ENCODE measurements at regions not wholly inside any gene's neighbourhood (a gene's known extent, or its start where the extent isn't known, plus 50 kb on each side); places are given as distances from the start of the nearest gene placed in this dataset.

- H3K27me3 Mint-ChIP-seq (ENCODE audit: low read depth, poor library complexity) = no peaks in the 10 kb centered on the region
Measured at GRCh38 chr11:25612806-25613205, 719.1 kb upstream of the ANO3 start.

GRCh38 chr11:25613451-25613850, 718.5 kb upstream of the ANO3 start:
- H3K36me3 Mint-ChIP-seq (ENCODE audit: low read depth) = no peaks in the 10 kb centered on the region
- no peak for TF ChIP-seq CTCF (IDR thresholded peaks at IDR 0.05)
- no peak for DNase-seq
- no peaks in the 10 kb centered on the region for H3K4me1 Mint-ChIP-seq
- H3K9me3 Mint-ChIP-seq = peaks cover 25% of the 10 kb centered on the region
- no peaks in the 10 kb centered on the region for H3K27me3 Mint-ChIP-seq (ENCODE audit: low read depth, poor library complexity)
- no peak overlapping the region for H3K4me3 Mint-ChIP-seq
- H3K27ac Mint-ChIP-seq = no peak overlapping the region

More at GRCh38 chr11:25612806-25613205, 719.1 kb upstream of the ANO3 start:
- H3K4me3 Mint-ChIP-seq = no peak overlapping the region
- no peak overlapping the region for H3K27ac Mint-ChIP-seq
- DNase-seq = no peak
- no peak for TF ChIP-seq CTCF (IDR thresholded peaks at IDR 0.05)
- H3K9me3 Mint-ChIP-seq = peaks cover 29% of the 10 kb centered on the region
- no peaks in the 10 kb centered on the region for H3K36me3 Mint-ChIP-seq (ENCODE audit: low read depth)
- H3K4me1 Mint-ChIP-seq = no peaks in the 10 kb centered on the region

- H3K27ac Mint-ChIP-seq = no peak overlapping the region
- H3K27me3 Mint-ChIP-seq (ENCODE audit: low read depth, poor library complexity) = no peaks in the 10 kb centered on the region
- DNase-seq = no peak
- peaks cover 23% of the 10 kb centered on the region for H3K9me3 Mint-ChIP-seq
- H3K36me3 Mint-ChIP-seq (ENCODE audit: low read depth) = no peaks in the 10 kb centered on the region
- no peaks in the 10 kb centered on the region for H3K4me1 Mint-ChIP-seq
- no peak for TF ChIP-seq CTCF (IDR thresholded peaks at IDR 0.05)
- no peak overlapping the region for H3K4me3 Mint-ChIP-seq
Measured at GRCh38 chr11:25613865-25614264, 718.1 kb upstream of the ANO3 start.

GRCh38 chr11:25615069-25615468, 716.9 kb upstream of the ANO3 start:
- H3K4me3 Mint-ChIP-seq = no peak overlapping the region
- H3K36me3 Mint-ChIP-seq (ENCODE audit: low read depth) = no peaks in the 10 kb centered on the region
- TF ChIP-seq CTCF (IDR thresholded peaks at IDR 0.05) = no peak
- H3K9me3 Mint-ChIP-seq = peaks cover 19% of the 10 kb centered on the region
- H3K27me3 Mint-ChIP-seq (ENCODE audit: low read depth, poor library complexity) = no peaks in the 10 kb centered on the region
- H3K4me1 Mint-ChIP-seq = no peaks in the 10 kb centered on the region
- no peak for DNase-seq
- no peak overlapping the region for H3K27ac Mint-ChIP-seq

- H3K9me3 Mint-ChIP-seq = peaks cover 12% of the 10 kb centered on the region
- H3K4me3 Mint-ChIP-seq = no peak overlapping the region
- no peak for TF ChIP-seq CTCF (IDR thresholded peaks at IDR 0.05)
- no peaks in the 10 kb centered on the region for H3K4me1 Mint-ChIP-seq
- H3K36me3 Mint-ChIP-seq (ENCODE audit: low read depth) = no peaks in the 10 kb centered on the region
- H3K27me3 Mint-ChIP-seq (ENCODE audit: low read depth, poor library complexity) = no peaks in the 10 kb centered on the region
- H3K27ac Mint-ChIP-seq = no peak overlapping the region
- DNase-seq = no peak
Measured at GRCh38 chr11:25615841-25616240, 716.1 kb upstream of the ANO3 start.

GRCh38 chr11:25625094-25625493, 706.8 kb upstream of the ANO3 start:
- H3K36me3 Mint-ChIP-seq (ENCODE audit: low read depth) = no peaks in the 10 kb centered on the region
- DNase-seq = no peak
- H3K27ac Mint-ChIP-seq = no peak overlapping the region
- H3K4me3 Mint-ChIP-seq = no peak overlapping the region
- no peaks in the 10 kb centered on the region for H3K9me3 Mint-ChIP-seq
- no peak for TF ChIP-seq CTCF (IDR thresholded peaks at IDR 0.05)
- H3K4me1 Mint-ChIP-seq = no peaks in the 10 kb centered on the region
- no peaks in the 10 kb centered on the region for H3K27me3 Mint-ChIP-seq (ENCODE audit: low read depth, poor library complexity)

All from nephron progenitor cell (in vitro differentiated cells).